Testis (tissue), 2 donors: ENCODE measurements at regions not wholly inside any gene's neighbourhood (a gene's known extent, or its start where the extent isn't known, plus 50 kb on each side); places are given as distances from the start of the nearest gene placed in this dataset.

Experiments
- DNase-seq: peaks from one replicate; pipeline ENCODE4 v3.0.0-alpha.2; 2019
- H3K27ac ChIP-seq, 2 donors: fragments of 200-600 bp; sonication (generic); one replicate each; pipeline ENCODE4 v1.5.1; 2019
- H3K27me3 ChIP-seq: fragments of 200-600 bp; sonication (generic); one replicate; pipeline ENCODE4 v1.5.1; 2019
- H3K36me3 ChIP-seq: fragments of 200-600 bp; sonication (generic); one replicate; pipeline ENCODE4 v1.5.1; 2017; ENCODE audit warnings: low read depth; ENCODE audit errors: missing control alignments
- H3K4me1 ChIP-seq: fragments of 200-600 bp; sonication (generic); one replicate; pipeline ENCODE4 v1.5.1; 2019
- H3K4me3 ChIP-seq, 2 donors: fragments of 200-600 bp; sonication (generic); one replicate each; pipeline ENCODE4 v1.5.1; 2017 to 2019
- H3K9me3 ChIP-seq: fragments of 200-600 bp; sonication (generic); one replicate; pipeline ENCODE4 v1.5.1; 2017
- CTCF ChIP-seq, 3 experiments: fragments of 450-650 bp in 2 of 3; fragments of 200-600 bp in 1 of 3; sonication (generic) in 1 of 3; IDR thresholded peaks; one replicate each; pipeline ENCODE4 v1.5.1; 2016 to 2019; ENCODE audit warnings: antibody characterized with exemption in 3 of 3, mild to moderate bottlenecking in 2 of 3, moderate library complexity in 1 of 3
- POLR2A ChIP-seq: fragments of 450-650 bp; IDR thresholded peaks from one replicate; pipeline ENCODE4 v1.6.1; 2017; ENCODE audit warnings: antibody characterized with exemption, mild to moderate bottlenecking, moderate library complexity
- WGBS, 2 donors: methylation state at CpG; one replicate each; pipeline ENCODE4 v1.1.5; 2018; 5-methylcytosine and 5-hydroxymethylcytosine counted together
- intact Hi-C: fragments of 100-400 bp; cut with DNase I; formaldehyde crosslinking; loops from one replicate; pipeline ENCODE4 v1.15.1; 2023; ENCODE audit warnings: low total_unique reads

- intact Hi-C loops: no loop called here
- H3K4me3 ChIP-seq: no peak overlapping the region
- DNase-seq: no peak
- TF ChIP-seq POLR2A: no peak
- no peak for TF ChIP-seq CTCF (IDR thresholded peaks at IDR 0.05)
- H3K4me1 ChIP-seq: no peaks in the 10 kb centered on the region
- WGBS, 2 donors: 89 to 91% methylated on average over 3 of the region's 3 CpGs
- H3K36me3 ChIP-seq: no peaks in the 10 kb centered on the region
- H3K9me3 ChIP-seq: no peaks in the 10 kb centered on the region
- H3K27ac ChIP-seq: no peak overlapping the region
- H3K27me3 ChIP-seq: no peaks in the 10 kb centered on the region
These were observed 479.1 kb upstream of the FANCL start for GRCh38 chr2:58720033-58720769.

GRCh38 chr2:58715344-58715743, 474.2 kb upstream of the FANCL start:
- H3K4me1 ChIP-seq: no peaks in the 10 kb centered on the region
- TF ChIP-seq CTCF (IDR thresholded peaks at IDR 0.05) (no peak), POLR2A (no peak)
- no peaks in the 10 kb centered on the region for H3K9me3 ChIP-seq
- intact Hi-C loops: no loop called here
- H3K27ac ChIP-seq: no peak overlapping the region
- H3K4me3 ChIP-seq: no peak overlapping the region
- DNase-seq: no peak
- WGBS, 2 donors: 79 to 85% methylated on average over 2 of the region's 2 CpGs
- no peaks in the 10 kb centered on the region for H3K36me3 ChIP-seq
- H3K27me3 ChIP-seq: no peaks in the 10 kb centered on the region

GRCh38 chr2:58714238-58714637, 473.1 kb upstream of the FANCL start:
- TF ChIP-seq POLR2A: no peak
- TF ChIP-seq CTCF (IDR thresholded peaks at IDR 0.05): no peak
- WGBS, 2 donors: 94 to 95% methylated on average over 7 of the region's 7 CpGs
- no peaks in the 10 kb centered on the region for H3K9me3 ChIP-seq
- no peaks in the 10 kb centered on the region for H3K36me3 ChIP-seq
- intact Hi-C loops: no loop called here
- no peak for DNase-seq
- H3K4me1 ChIP-seq: no peaks in the 10 kb centered on the region
- H3K4me3 ChIP-seq: no peak overlapping the region
- H3K27me3 ChIP-seq: no peaks in the 10 kb centered on the region
- H3K27ac ChIP-seq: no peak overlapping the region

GRCh38 chr2:58710795-58711279, 469.7 kb upstream of the FANCL start:
- Histone ChIP-seq H3K27ac (no peak overlapping the region), H3K36me3 (no peaks in the 10 kb centered on the region), H3K4me3 (no peak overlapping the region), H3K4me1 (no peaks in the 10 kb centered on the region), H3K9me3 (no peaks in the 10 kb centered on the region), H3K27me3 (no peaks in the 10 kb centered on the region)
- no peak for DNase-seq
- TF ChIP-seq POLR2A (no peak), CTCF (IDR thresholded peaks at IDR 0.05) (no peak)
- intact Hi-C loops: no loop called here
- whole genome bisulfite sequencing, 2 donors: 76 to 83% methylated on average over 8 of the region's 8 CpGs
